HEK293 (cell line): ENCODE measurements at regions not wholly inside any gene's neighbourhood (a gene's known extent, or its start where the extent isn't known, plus 50 kb on each side); places are given as distances from the start of the nearest gene placed in this dataset.

ENCODE experiments used
- CTCF ChIA-PET: fragments of 350-600 bp; formaldehyde crosslinking; extraction: SDS; loops from one replicate; lab custom pipeline; 2021; ENCODE audit warnings: antibody characterized with exemption; lab: Yijun Ruan, JAX
- POLR2A ChIA-PET: fragments of 300-600 bp; formaldehyde crosslinking; extraction: SDS; loops from one replicate; lab custom pipeline; 2020; ENCODE audit warnings: antibody characterized with exemption, inconsistent platforms; lab: Yijun Ruan, JAX
- H3K27ac ChIP-seq: fragments of 200-500 bp; sonication (Bioruptor generic); 2 replicates; pipeline ENCODE4 v1.5.1; 2014; ENCODE audit warnings: low read depth, low read length, control low read depth, inconsistent platforms; ENCODE audit errors: extremely low read depth
- H3K36me3 ChIP-seq, 2 experiments: fragments of 200-500 bp in 1 of 2; sonication (Bioruptor generic) in 1 of 2; 1 replicate in 1 of 2; 2 replicates in 1 of 2; pipeline ENCODE4 v1.5.1; 2014 to 2017; ENCODE audit warnings: inconsistent platforms in 2 of 2, low read length in 2 of 2; ENCODE audit not compliant: control insufficient read depth in 2 of 2, insufficient read depth in 1 of 2
- H3K4me1 ChIP-seq: fragments of 200-500 bp; sonication (Bioruptor generic); 2 replicates; pipeline ENCODE4 v1.5.1; 2014; ENCODE audit warnings: mild to moderate bottlenecking, low read length, inconsistent platforms; ENCODE audit not compliant: control insufficient read depth, insufficient read depth
- H3K4me3 ChIP-seq: 2 replicates; pipeline ENCODE4 v1.5.1; 2011; ENCODE audit warnings: low read depth, mild to moderate bottlenecking, control low read depth, low read length, moderate library complexity
- H3K9me3 ChIP-seq: fragments of 200-500 bp; sonication (Bioruptor generic); 2 replicates; pipeline ENCODE4 v1.5.1; 2014; ENCODE audit warnings: low read depth, low read length, inconsistent platforms; ENCODE audit not compliant: control insufficient read depth, insufficient read depth
- ATF2 ChIP-seq: fragments of 450-650 bp; formaldehyde crosslinking; IDR thresholded peaks from 2 replicates; pipeline ENCODE4 v1.5.1; 2016; ENCODE audit warnings: missing biosample characterization, missing genetic modification characterization, low read depth
- GLIS1 ChIP-seq: fragments of 450-650 bp; formaldehyde crosslinking; IDR thresholded peaks from 2 replicates; pipeline ENCODE4 v1.5.1; 2016; ENCODE audit warnings: missing biosample characterization, missing genetic modification characterization
- GLIS2 ChIP-seq: fragments of 450-650 bp; formaldehyde crosslinking; IDR thresholded peaks from 2 replicates; pipeline ENCODE4 v1.5.1; 2016; ENCODE audit warnings: missing biosample characterization, missing genetic modification characterization
- KLF16 ChIP-seq: fragments of 450-650 bp; formaldehyde crosslinking; IDR thresholded peaks from 2 replicates; pipeline ENCODE4 v1.5.1; 2017; ENCODE audit warnings: missing biosample characterization, missing genetic modification characterization
- REST ChIP-seq: fragments of 450-650 bp; formaldehyde crosslinking; IDR thresholded peaks from 2 replicates; pipeline ENCODE4 v1.5.1; 2016; ENCODE audit warnings: missing biosample characterization, missing genetic modification characterization
- ZBTB10 ChIP-seq: fragments of 450-650 bp; formaldehyde crosslinking; IDR thresholded peaks from 2 replicates; pipeline ENCODE4 v1.5.1; 2016; ENCODE audit warnings: missing biosample characterization, missing genetic modification characterization
- ZBTB11 ChIP-seq: fragments of 450-650 bp; formaldehyde crosslinking; conservative IDR thresholded peaks from 2 replicates; pipeline ENCODE4 v1.5.1; 2016; ENCODE audit warnings: low read depth, missing biosample characterization, missing genetic modification characterization
- ZBTB20 ChIP-seq: fragments of 450-650 bp; formaldehyde crosslinking; IDR thresholded peaks from 2 replicates; pipeline ENCODE4 v1.5.1; 2016; ENCODE audit warnings: missing biosample characterization, missing genetic modification characterization
- ZIC2 ChIP-seq: fragments of 450-650 bp; formaldehyde crosslinking; IDR thresholded peaks from 2 replicates; pipeline ENCODE4 v1.5.1; 2016; ENCODE audit warnings: missing biosample characterization, missing genetic modification characterization
- ZNF138 ChIP-seq: fragments of 450-650 bp; formaldehyde crosslinking; IDR thresholded peaks from 2 replicates; pipeline ENCODE4 v1.5.1; 2016; ENCODE audit warnings: missing biosample characterization, missing genetic modification characterization, borderline replicate concordance
- ZNF16 ChIP-seq: fragments of 450-650 bp; formaldehyde crosslinking; IDR thresholded peaks from 2 replicates; pipeline ENCODE4 v1.5.1; 2016; ENCODE audit warnings: low read depth, missing biosample characterization, missing genetic modification characterization
- ZNF184 ChIP-seq: fragments of 450-650 bp; IDR thresholded peaks from 2 replicates; pipeline ENCODE4 v1.5.1; 2018; ENCODE audit warnings: missing biosample characterization, mild to moderate bottlenecking, missing genetic modification characterization
- ZNF2 ChIP-seq: fragments of 450-650 bp; formaldehyde crosslinking; IDR thresholded peaks from 2 replicates; pipeline ENCODE4 v1.5.1; 2016; ENCODE audit warnings: missing biosample characterization, missing genetic modification characterization
- ZNF335 ChIP-seq: fragments of 450-650 bp; formaldehyde crosslinking; conservative IDR thresholded peaks from 2 replicates; pipeline ENCODE4 v1.5.1; 2016; ENCODE audit warnings: missing biosample characterization, missing genetic modification characterization
- ZNF366 ChIP-seq: fragments of 450-650 bp; formaldehyde crosslinking; conservative IDR thresholded peaks from 2 replicates; pipeline ENCODE4 v1.5.1; 2016; ENCODE audit warnings: missing biosample characterization, missing genetic modification characterization
- ZNF37A ChIP-seq: fragments of 450-650 bp; IDR thresholded peaks from 2 replicates; pipeline ENCODE4 v1.5.1; 2018; ENCODE audit warnings: missing biosample characterization, missing genetic modification characterization
- ZNF416 ChIP-seq: fragments of 450-650 bp; formaldehyde crosslinking; IDR thresholded peaks from 2 replicates; pipeline ENCODE4 v1.5.1; 2016; ENCODE audit warnings: missing biosample characterization, missing genetic modification characterization
- ZNF426 ChIP-seq: fragments of 450-650 bp; formaldehyde crosslinking; IDR thresholded peaks from 2 replicates; pipeline ENCODE4 v1.5.1; 2017; ENCODE audit warnings: missing biosample characterization, missing genetic modification characterization, mild to moderate bottlenecking, inconsistent platforms, moderate library complexity
- ZNF433 ChIP-seq: fragments of 450-650 bp; formaldehyde crosslinking; IDR thresholded peaks from 2 replicates; pipeline ENCODE4 v1.5.1; 2016; ENCODE audit warnings: missing biosample characterization, missing genetic modification characterization, low read depth
- ZNF660 ChIP-seq: fragments of 450-650 bp; IDR thresholded peaks from 2 replicates; pipeline ENCODE4 v1.5.1; 2018; ENCODE audit warnings: missing biosample characterization, mild to moderate bottlenecking, missing genetic modification characterization

- CTCF ChIA-PET: no interaction called here
- POLR2A ChIA-PET: no interaction called here
- Histone ChIP-seq H3K4me3 (no peak overlapping the region), H3K9me3 (no peaks in the 10 kb centered on the region), H3K4me1 (no peaks in the 10 kb centered on the region), H3K27ac (no peak overlapping the region), H3K36me3 (no peaks in the 10 kb centered on the region)
- no peak for TF ChIP-seq ZNF138
- 0 out of 2 replicates have a peak, but pooled peaks have one; percentile 28 for TF ChIP-seq GLIS2 (tag by site-specific recombination)
- 0 out of 2 replicates have a peak, but pooled peaks have one; percentile 13 for TF ChIP-seq GLIS1 (tag by site-specific recombination)
- no peak for TF ChIP-seq ZNF416 (tag by site-specific recombination)
- peak; percentile 23; the same call in 1 of the 2 replicates for TF ChIP-seq ZNF335 (tag by site-specific recombination)
- TF ChIP-seq ZBTB10 (tag by site-specific recombination): no peak
Observed at GRCh38 chr1:30283199-30283962, 440.0 kb downstream of the MATN1 start.

GRCh38 chr1:30280572-30280971, 442.8 kb downstream of the MATN1 start:
- H3K9me3 ChIP-seq: no peaks in the 10 kb centered on the region
- H3K36me3 ChIP-seq: no peaks in the 10 kb centered on the region
- CTCF ChIA-PET: no interaction called here
- POLR2A ChIA-PET: no interaction called here
- TF ChIP-seq ZNF37A (tag by site-specific recombination) (no peak), ZNF426 (tag by site-specific recombination) (no peak), ZBTB11 (no peak), ZNF433 (tag by site-specific recombination) (no peak), ZNF366 (no peak), ZNF416 (tag by site-specific recombination) (no peak), KLF16 (tag by site-specific recombination) (no peak), ZNF660 (tag by site-specific recombination) (no peak), ZIC2 (no peak), ZNF16 (tag by site-specific recombination) (no peak), ZNF184 (tag by site-specific recombination) (no peak)
- H3K4me3 ChIP-seq: no peak overlapping the region
- no peak overlapping the region for H3K27ac ChIP-seq
- H3K4me1 ChIP-seq: no peaks in the 10 kb centered on the region

GRCh38 chr1:30277911-30278310, 445.5 kb downstream of the MATN1 start:
- H3K4me1 ChIP-seq: no peaks in the 10 kb centered on the region
- no peaks in the 10 kb centered on the region for H3K9me3 ChIP-seq
- no peak overlapping the region for H3K27ac ChIP-seq
- ChIA-PET POLR2A (no interaction called here), CTCF (interaction anchor here (0.7 kb wide), 1 partner anchor 68 kb away, joined by 3 read pairs; no protein-coding TSS in a partner anchor)
- H3K4me3 ChIP-seq: no peak overlapping the region
- no peaks in the 10 kb centered on the region for H3K36me3 ChIP-seq
- no peak for TF ChIP-seq REST (tag by site-specific recombination)
- TF ChIP-seq ZNF2: no peak
- TF ChIP-seq ZBTB20 (tag by site-specific recombination): no peak
- TF ChIP-seq ZNF660 (tag by site-specific recombination): no peak
- TF ChIP-seq ATF2 (tag by site-specific recombination): no peak
